ENCODE measurements at regions not wholly inside any gene's neighbourhood (a gene's known extent, or its start where the extent isn't known, plus 50 kb on each side); places are given as distances from the start of the nearest gene placed in this dataset.

GRCh38 chr4:59518005-59518823, 1681.9 kb upstream of the ADGRL3 start:
- DNase-seq = no peak

DNA sequence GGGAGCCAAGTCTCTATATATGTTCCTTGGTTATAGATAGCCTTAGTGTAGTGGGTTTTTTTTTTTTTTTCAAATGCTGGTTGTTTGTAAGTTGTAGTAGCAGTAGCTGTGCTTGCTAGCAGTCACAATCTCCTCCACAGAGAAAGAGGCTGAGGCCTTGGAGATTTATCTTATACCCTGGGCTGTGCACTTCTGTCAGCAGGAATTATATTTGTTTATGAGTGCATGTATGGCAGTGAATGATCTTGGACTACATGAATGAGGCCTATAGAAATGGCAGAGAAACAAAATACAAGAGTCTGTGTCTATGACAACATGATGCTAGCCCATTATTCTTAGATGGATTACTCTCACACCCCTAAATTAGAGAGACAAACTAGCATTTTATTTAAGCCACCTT, 1674.2 kb upstream of the ADGRL3 start:
- no peak for DNase-seq

DNA sequence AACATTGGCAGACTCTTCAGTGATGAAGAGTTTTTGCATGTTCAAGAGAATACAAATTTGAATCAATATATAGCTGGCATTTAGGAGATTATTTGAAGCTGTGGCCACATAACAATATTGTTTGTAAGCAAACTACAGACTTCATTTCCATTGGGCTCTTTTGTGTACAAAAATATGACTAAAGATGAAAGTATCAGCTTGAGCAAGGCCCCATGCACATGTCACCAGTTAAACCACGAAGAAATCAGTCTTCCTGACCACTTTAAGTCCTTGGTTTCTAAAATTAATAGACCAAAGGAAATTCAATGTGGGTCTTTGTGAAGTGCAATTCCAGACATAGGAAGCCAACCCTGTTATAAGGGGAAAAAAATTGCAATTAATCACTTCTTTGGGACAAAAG, 1664.6 kb upstream of the ADGRL3 start:
- DNase-seq = no peak

- DNase-seq = no peak
Measured at GRCh38 chr4:59536428-59536827, 1663.7 kb upstream of the ADGRL3 start.

GRCh38 chr4:59537246-59537886, 1662.8 kb upstream of the ADGRL3 start:
- DNase-seq = no peak

- DNase-seq = no peak
Measured at GRCh38 chr4:59539401-59539800, 1660.7 kb upstream of the ADGRL3 start.

- no peak for DNase-seq
Measured at GRCh38 chr4:59540311-59540710, 1659.8 kb upstream of the ADGRL3 start.

DNA sequence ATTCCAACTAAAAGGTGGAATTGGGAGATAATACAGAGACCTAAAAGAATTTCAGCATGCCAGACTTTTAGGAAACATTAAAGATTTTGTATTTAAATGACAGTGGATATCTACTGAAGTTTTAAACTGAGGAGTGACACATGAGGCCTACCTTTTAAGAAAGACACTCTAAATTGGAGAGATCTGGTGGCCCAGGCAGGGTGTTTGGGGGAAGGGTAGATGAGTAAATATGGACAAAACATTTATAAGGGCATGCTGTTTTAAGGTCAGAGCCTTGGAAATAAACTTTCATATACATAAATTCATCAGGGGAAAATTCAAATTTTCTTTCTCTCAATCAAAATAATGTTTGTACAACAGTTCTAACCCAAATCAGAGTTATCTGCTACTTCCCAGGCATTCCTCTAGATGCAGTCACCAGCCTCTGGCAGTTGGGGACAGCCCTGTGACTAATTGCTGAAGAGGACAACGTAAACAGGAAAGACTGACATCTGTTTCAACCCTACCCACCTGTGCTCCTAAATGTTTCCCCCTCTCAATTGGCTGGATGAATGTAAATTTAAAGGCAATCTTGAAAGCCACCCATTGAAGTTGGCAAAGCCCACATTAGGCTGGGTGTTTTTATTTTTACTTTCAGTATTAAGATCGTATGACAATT, 1646.9 kb upstream of the ADGRL3 start:
- peak; percentile 78 for DNase-seq

GRCh38 chr4:59553721-59554091, 1646.4 kb upstream of the ADGRL3 start:
- DNase-seq = peak; percentile 65

- DNase-seq = peak; percentile 41
Measured at GRCh38 chr4:59556191-59556590, 1643.9 kb upstream of the ADGRL3 start.

DNA sequence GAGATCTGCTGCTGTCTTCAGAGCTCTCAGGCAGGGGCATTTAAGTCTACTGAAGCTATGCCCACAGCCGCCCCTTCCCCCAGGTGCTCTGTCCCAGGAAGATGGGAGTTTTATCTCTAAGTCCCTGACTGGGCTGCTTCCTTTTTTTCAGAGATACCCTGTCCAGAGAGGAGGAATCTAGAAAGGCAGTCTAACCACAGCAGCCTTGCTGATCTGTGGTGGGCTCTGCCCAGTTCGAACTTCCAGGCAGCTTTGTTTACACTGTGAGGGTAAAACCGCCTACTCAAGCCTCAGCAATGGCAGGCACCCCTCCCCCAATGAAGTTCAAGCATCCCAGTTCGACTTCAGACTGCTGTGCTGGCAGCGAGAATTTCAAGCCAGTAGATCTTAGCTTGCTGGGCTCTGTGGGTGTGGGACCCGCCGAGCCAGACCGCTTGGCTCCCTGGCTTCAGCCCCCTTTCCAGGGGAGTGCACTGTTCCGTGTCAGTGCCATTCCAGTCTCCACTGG, 1639.9 kb upstream of the ADGRL3 start:
- DNase-seq = peak; percentile 79

DNA sequence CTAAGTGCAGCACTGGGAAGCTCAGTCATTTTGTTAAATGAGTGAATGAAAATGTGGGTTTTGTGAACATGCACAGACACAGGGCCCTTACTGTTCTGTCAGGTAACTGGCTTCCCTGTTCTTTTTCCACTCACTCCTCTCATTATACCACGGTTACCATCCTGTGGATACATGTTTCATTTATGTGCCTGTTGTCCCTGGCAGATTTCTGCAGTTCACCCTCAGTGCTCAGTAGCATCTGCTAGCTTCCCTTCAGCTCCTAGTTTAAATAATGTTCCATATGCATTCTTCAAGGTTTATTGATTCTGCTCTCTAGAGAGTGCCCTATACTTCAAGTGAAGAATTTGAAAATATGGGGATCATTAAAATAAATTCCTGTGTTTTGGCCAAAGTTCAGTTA, 1634.3 kb upstream of the ADGRL3 start:
- no peak for DNase-seq

DNA sequence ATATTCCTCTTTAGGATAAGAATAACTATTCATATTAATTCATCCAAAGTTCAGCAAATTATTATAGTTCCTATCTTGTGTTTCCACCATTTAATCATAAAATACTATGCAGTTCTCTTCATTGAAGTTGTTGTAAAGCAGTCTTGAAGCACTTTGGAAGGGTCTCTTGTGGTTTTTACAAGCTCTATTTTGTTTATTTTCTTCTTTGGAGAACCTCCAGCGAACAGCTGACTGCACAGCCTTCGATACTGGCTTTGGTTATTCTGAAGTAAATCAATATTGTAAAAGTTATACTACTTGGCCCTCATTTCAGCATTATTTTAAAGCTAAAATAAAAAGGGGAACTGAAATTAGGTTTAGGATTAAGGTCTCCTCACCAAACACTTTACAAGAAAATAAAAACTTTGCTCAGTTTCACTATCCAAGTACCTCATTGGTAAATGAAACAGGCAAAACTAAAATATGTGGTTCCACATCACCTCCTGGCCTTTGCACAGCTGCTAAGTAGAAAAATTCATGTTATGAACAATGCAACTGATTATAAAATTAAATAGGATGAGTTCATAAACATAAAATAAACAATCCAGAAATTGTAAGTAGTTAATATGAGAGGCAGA, 1629.2 kb upstream of the ADGRL3 start:
- DNase-seq = no peak

GRCh38 chr4:59571805-59572430, 1628.2 kb upstream of the ADGRL3 start:
- no peak for DNase-seq

DNA sequence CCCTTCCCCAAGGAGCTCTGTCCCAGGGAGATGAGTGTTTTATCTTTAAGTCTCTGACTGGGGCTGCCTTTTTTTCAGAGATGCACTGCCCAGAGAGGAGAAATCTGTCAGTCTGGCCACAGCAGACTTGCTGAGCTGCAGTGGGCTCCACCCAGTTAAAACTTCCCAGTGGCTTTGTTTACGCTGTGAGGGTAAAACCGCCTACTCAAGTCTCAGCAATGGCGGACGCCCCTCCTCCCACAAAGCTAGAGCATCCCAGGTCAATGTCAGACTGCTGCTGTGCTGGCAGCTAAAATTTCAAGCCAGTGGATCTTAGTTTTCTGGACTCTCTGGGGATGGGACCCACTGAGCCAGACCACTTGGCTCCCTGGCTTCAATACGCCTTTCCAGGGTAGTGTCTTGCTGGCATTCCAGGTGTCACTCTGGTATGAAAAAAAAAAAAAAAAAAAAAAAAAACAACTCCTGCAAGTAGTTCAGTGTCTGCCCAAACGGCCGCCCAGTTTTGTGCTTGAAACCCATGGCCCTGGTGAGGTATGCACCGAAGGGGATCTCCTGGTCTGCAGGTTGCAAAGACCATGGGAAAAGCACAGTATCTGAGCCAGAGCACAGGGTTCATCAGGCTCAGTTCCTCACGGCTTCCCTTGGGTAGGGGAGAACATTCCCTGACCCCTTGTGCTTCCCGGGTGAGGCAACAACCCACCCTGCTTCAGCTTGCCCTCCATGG, 1616.1 kb upstream of the ADGRL3 start:
- no peak for DNase-seq

DNA sequence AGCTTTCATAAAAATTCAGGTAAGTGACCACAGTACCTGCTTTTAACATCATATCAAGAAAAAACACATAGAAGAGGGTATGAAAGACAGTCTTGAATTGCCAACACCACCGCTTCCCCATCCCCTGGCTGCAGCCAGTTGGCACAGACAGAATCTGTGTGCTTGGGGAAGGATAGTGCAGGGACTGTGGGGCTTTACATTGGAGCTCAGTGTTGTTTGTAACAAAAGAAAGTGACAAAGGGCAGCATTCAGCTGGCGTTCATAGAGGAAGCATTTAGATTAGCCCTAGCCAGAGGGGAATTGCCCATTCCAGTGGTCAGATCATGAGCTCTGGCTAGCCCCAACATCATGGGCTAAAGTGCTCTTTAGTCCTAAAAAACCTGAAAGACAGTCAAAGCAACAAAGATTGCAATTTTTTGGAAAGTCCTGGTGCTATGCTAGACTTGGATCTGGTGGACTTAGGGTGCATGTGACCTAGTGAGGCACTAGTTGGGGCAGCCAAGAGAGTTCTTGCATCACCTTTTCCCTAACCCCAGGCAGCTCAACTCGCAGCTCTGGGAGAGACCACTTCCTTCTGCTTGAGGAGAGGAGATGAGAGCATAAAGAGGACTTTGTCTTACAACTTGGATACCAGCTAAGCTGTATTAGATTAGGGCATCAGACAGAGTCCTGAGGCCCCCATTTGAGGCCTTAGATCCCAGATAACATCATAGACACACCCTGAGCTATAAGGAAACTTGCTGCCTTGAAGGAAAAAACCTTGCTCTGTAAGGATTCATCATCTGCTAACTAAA, 1602.4 kb upstream of the ADGRL3 start:
- peak; percentile 4 for DNase-seq

DNA sequence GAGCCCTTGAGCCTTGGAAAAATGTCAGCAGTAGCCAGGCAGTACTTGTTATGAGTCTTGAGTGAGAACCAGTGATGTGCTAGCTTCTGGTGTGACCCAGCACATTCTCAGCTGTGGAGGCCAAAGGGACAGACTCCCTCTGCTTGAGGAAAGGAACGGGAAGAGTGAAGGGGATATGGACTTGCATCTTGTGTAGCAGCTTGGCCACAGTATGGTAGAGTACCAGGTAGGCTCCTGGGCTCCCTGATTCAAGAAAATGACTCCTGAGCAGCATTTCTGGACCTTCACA, 1601.9 kb upstream of the ADGRL3 start:
- no peak for DNase-seq

GRCh38 chr4:59608466-59608865, 1591.7 kb upstream of the ADGRL3 start:
- DNase-seq = no peak

DNA sequence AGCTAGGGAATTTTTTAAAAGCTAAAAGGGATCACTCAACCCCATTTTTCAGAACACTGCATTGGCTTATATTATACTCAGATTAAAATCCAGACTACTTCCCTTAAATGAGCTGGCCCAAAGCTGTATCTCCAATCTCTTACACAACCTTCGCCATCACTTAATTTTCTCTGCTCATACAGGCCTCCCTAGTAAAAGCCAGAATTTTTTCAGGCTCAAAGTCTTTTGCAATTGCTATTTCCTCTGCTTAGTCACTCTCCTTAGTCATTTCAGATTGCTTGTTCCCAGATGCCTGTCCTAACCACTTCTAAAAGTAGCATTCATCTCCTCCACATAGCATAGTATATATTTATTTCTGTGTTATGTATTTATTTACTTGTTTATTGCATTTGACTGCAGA, 1587.9 kb upstream of the ADGRL3 start:
- peak; percentile 5 for DNase-seq

DNA sequence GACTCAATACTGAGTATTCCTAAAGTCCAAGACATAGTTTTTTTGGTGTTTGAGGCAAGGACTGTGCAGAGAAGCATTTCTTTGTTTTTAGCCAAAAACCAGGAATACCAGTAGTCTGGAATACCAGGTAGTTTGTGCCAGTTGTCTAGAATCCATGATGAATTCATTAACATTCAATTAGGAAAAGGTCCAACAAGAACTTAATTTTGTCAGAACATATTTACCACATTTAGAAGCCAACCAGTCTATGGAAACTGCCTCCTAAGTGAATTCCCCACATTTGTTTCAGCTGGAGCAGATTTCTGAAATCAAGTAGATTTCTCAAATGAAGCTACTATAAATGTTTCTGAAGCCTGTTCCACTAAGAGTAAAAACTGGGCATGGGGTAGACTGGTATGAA, 1584.8 kb upstream of the ADGRL3 start:
- DNase-seq = no peak

DNA sequence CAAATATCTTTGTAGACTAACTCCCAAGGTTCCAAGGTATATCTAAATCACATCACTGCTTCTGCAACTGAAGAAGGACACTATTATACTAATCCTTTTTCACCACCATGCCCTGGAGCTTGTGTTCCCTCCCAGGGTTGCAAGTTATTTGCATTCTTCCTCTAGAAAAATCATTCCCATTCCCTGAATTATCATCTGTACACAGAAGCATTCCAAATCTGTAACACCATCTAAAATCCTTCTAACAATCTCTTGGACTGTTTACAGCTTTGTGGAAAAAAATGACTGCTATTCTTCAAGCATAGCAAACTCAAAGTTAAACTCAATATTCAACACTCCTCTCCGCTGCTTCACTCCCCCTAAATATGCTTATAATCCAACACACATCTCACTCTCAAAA, 1570.8 kb upstream of the ADGRL3 start:
- no peak for DNase-seq

DNA sequence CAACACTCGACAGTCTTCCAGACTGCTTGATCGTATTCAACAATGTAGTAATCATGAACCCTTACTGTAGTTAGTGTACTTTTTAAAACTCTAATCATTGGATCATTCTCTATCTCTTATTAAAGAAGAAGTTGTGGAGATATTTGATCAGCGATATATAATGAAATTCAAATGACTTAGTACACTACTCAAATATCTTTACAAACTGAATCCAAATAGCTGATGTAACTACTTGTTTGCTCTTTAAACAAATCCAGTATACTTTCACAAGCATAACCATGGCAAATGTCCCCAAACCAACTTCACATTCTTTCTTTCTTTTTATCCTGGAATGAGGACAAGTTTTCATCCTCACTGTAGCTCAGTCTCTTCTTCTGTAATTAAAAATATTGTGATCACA, 1569.9 kb upstream of the ADGRL3 start:
- DNase-seq = no peak
